HT1080 (cell line): ENCODE measurements at regions not wholly inside any gene's neighbourhood (a gene's known extent, or its start where the extent isn't known, plus 50 kb on each side); places are given as distances from the start of the nearest gene placed in this dataset.

Experiments used
- DNase-seq: peaks from one replicate; pipeline ENCODE4 v3.0.0-alpha.2; 2015; ENCODE audit warnings: low read depth

DNA sequence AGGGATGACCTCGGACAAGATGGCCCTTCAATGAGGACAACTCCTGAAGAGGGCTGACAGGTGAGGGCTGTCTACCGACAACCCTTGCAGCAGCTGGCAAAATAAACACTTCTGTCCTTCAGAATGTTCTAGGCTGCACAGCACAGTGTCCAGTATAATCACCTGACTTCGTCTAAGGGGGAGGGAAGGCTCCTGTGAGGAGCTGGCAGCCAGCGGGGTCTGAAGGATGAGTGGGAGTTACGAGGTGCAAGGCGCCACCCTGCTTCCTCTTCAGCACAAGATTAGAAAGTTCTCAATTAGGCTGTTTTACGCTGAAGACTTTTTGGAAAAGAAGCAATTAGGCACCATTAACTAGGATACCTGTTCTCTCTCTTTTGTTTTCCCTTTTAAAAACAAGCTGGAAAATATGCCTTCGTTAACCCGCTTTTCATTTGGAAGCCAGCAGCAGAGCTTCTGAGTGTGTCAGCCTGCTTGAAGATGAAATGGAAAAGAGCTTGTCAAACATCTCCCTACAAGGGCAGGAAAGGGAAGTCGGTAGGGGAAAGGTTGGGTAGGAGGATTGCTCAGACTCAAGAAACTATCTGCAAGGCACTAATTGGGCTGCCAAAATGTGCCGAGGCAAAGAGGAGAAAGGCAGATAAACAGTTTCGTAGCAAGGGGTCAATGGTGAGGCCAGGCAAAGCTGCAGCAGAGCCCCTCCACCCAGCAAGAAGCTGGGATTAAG is 592.2 kb upstream of the CADM1 start:
- DNase-seq, result no peak

DNA sequence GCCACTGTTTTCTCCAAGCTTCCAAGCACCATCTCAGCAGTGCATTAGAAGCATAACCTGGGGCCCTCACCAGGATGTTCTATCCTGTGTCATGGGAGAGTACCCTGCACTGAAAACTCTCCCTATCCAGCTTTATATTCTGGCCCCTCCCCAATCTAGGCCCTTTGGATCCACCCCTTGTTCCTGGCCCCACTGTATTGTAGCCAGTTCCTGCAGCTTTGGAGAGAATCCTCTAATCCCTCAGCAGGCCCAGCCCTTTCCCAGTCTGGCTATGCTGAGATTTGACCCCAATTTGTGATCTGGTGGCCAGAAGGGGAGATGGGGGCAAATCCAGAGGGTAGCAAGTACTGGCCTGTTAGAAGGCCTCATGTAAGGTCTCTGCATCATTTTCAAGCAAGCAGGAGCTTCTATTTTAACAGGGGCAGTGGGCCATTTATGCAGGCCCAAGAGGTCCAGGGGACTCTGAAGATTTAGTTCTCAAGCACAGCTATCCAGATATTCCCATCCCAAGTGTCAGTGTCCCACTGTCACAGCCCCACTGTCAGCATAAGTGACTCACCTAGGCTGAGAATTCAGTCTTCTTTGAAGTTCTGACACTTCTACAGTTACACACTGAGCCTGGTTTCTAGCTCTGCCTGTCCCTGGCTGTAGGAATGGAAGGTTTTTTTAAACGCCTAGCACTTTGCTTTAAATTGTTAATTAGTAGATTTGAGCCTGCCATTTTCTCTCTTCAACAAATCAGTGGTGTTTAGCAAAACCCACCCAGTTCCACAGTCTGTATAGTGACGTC is 589.5 kb upstream of the CADM1 start:
- no peak for DNase-seq

DNA sequence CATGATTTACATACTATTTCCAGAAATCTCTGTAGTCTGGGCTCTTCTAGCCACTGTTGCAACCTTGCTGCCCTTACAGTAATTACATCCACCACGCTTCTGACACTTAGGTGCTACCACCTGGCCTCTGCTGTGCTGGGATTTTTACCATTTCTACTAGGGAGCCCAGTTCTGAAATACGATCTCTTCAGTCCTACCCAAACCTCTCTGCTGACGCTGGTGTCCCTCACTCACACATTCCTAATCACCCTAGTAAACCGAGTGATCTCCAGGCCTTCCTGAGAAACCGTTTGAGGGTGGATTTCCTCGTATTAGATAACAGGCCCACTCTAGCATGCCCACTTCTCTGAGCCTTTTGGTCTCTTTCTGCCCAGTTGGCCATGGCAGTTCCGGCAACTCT is 588.9 kb upstream of the CADM1 start:
- DNase-seq, result no peak

DNA sequence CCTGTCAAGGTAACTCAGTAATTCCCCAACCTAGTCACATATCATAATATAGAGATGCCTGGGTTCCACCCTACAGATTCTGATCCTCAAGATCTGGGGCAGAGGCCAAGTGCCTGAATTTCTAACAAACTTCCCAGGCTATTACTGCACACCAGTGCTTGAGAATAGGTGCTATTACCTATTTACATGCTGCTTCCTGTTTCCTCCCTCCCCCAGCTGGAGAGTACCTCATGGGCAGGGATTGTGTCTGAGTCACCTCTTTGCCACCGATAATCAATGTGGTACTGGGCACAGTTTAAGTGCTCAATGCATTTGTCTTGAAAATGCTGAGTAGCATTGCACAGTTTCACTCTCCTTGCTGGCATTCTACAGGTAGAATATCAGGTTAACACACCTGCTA is 582.2 kb upstream of the CADM1 start:
- DNase-seq, result no peak

DNA sequence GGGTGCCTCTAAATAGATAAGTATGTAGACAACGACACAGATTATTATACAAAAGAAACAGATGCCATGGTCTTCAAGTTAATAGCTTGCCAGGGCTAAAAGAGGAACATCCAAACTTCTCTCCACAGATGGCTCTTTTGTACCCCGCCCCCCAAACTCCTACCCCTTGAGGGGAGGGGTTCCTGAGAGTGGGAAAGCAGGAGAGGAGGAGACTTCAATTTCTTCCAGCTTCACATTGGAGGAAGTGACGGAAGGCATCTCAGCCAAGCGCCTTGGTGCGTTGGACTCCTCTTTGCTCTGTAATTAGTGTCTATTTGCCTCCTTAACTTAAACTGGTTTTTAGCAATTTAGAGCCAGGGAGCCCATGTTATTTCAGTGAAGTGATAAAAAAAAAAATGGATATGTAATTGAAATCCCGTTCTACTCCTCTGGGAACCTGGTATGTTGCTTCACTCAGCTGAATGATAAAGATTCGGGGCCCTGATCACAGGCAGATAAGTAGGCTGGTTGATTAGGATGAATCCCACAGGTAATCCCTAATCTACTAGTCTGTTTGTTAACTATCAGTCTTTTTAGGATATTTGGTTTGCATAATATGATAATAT is 580.9 kb upstream of the CADM1 start:
- DNase-seq, result no peak

DNA sequence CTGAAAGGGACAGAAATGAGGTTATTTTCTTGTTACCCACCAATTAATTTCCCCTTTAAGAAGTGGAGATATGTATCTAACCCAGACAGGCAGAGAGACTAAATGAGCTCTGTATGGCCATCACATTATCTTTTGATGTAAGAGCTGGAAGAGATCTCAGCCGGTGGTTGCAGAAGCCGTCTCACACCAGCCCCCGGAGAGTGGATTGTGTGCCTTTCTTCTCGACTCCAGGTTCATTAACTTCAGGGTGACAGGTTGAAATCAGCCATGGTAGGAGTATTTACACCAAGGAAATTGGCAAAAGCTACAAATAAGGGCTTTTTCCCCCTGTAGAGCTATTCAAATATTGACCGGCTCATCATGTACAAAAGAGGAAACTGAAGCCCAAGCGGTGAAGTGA is 580.3 kb upstream of the CADM1 start:
- no peak for DNase-seq

DNA sequence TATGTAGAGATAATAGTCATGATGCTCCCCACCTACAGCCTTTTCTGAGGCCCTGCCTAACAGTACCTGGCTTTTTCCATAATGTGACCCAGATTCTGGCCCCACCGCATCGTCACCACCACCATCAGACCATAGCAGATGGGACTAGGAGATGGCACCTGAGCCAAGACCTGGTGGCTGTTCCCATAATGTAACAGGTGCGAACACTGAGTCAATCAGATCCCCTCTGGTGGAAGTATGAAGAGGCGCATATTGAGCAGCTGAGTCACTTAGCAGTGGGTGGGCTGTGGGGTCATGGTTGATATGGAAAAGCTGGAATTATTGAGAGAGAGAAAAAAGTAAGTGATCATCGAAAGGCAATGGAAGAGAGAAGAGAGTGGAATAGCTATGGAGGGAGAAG is 578.0 kb upstream of the CADM1 start:
- no peak for DNase-seq

DNA sequence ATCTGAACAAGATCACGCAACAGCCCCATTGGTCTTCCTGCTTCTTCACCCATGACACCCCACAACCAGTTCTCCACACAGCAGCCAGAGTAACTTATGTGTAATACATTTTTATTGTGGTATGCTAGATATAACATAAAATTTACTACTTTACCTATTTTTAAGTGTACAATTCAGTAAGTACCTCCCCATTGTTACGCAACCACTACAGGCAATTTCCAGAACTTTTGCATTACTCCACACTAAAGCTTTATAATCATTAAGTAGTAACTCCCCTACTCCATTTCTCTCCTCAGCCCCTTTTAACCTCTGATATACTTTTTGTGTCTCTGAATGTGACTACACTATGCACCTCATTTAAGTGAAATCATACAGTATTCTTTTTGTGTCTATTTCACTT is 575.4 kb upstream of the CADM1 start:
- DNase-seq, result no peak

DNA sequence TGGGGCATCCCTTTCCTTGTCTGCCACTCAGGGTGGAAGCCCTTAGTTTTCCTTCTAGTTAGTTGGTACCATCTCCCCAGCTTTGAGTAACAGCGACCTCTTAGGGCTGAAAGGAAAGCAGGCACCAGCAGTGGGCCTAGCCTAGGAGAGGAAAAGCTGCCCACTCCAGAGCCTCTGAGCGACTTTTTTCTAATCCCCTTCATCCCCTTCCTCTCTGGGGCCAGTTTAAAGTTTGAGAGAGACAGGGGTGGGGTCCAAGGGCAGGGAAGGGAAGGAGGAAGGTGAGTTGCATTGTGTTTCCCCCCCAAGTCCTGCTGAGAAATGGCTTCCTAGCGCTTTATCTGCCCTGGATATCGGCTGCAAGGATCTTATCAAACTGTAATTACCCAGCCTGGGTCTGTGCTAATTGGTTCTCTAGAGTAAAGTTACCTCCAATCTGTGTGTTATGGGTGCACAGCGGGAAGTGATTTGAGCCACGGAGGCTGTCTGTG is 573.9 kb upstream of the CADM1 start:
- DNase-seq, result peak; percentile 11

DNA sequence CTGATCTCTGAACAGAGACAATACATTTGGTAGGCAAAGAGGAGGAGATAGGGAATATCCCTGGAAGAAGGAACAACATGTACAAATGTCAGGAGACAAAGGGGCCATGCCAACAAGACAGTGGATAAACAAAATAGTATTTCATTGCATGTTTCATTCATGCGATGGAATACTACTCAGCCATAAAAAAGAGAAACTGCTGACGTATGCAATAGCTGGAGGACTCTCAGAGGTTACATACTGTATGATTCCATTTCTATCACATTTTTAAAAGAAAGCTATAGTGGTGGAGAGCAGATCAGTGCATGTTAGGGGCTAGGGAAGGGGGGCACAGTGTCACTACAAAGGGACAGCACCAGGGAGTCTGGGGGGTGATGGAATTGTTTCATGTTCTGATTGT is 572.9 kb upstream of the CADM1 start:
- no peak for DNase-seq

DNA sequence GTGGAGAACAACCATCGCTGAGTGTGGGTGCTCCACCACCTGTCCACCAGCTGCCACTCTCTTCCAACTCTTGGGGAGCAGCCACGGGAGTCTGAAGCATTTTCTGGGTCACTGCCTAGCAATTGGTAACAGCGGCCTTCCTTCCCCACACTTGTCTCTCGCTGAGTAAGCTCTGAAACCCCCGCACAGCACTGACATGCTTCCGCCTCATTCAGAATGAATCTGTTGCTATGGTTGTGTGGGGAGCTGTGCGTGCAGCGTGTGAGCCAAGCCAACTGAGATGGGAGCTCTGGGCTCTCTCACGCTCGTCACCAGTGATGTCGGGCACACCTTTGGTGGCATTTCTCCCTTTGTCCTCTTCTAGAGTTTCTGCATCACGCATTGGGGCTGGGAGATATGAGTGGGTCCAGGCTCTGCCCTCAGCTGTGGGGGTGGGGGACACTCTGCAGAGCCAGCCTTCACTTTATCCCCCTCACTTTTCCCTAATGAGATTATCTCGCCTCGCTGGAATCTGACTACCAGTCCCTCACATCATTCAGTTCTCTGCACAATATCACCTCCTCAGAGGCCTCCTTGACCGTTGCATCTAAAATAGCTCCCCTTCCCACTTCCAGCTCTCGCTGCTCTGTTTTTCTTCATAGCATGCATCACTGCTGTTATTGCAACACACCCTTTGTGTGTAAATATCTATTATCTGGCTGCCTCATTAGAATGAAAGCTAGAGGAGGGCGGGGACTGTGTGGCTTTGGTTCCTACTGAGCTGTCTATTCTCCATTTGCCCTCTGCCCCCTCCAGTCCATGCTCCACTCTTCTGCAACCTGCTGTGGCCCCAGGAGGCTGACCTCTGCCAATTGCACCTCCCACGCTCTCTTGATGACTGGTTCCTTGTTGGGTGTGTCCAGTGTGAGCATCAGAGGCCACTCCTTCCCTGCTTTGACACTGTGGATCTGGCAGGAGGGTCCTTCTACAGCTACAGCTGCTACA is 569.9 kb upstream of the CADM1 start:
- no peak for DNase-seq

DNA sequence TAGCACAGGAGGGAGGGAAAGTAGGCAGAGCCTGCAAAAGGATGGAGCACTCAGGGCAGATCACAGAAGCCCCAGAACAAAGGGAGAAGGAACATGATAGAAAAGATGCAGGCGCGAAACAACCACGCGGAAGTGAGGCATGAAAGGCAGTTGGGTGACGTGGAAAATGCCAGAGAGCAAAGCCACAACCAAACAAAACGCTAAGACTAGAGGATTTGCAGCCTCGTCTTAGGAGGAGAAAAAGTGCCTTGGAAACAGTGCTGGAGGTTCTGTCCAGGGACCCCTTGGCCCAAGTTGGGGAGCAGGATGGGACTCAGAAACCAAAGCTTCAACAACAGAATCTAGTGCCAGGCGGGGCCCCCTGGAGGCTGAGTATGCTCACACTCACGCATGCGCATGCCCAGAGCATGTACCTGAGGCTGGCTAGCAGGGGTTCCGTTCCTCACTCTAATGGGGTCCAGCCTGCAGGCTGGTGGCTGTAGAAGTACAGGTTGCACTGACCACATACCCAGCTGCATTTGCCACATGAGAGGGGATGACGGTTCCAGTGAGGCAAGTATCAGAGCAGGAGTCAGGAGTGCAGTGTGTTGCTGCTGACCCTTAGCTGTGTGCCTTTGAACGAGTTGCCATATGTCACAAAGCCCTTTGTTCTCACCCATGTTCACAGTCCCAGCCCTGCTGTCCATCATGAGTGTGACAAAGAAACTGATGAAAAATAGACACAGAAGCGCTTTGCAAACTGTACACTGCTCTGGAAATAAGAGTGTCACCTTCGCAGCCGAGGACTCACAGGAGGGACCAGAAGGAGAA is 568.6 kb upstream of the CADM1 start:
- DNase-seq, result no peak

DNA sequence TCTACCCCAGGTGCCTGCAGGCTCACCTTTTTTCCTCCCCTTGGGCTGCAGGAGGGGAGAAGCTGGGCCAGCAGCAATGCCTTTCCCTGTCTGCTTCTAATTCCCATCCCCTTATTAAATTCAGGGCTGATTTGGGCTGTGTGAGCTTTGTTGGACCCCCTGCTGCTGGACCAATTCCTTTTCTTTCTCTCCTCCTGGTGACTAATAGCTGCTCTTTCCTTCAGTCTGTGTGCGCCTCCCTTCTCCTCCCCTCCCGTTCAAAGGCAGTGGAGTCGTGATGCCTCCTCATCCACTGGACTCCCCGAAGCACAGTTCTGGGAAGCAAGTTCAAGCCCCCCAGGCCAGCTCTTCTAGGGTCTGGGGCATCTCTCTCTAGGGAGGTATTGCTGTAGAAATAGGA is 567.9 kb upstream of the CADM1 start:
- DNase-seq, result no peak

DNA sequence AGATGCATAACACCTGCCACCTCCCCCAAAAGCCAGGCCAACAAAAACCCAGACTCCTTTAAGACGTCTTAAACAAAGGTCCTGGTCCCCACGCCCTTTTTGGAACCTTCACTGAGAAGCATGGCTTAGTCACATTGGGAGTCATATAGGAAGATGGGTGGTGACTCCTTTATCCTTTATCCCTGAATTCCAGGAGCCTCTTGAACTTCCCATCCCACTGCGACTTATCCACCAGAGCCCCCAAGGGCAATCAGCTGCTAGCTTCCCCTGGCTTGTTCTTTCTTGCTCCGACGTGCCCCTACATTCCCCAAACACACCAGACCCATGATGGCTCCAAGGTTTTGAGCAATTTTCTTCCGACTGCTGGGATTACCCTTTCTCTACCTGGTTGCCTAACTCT is 567.0 kb upstream of the CADM1 start:
- DNase-seq, result no peak

DNA sequence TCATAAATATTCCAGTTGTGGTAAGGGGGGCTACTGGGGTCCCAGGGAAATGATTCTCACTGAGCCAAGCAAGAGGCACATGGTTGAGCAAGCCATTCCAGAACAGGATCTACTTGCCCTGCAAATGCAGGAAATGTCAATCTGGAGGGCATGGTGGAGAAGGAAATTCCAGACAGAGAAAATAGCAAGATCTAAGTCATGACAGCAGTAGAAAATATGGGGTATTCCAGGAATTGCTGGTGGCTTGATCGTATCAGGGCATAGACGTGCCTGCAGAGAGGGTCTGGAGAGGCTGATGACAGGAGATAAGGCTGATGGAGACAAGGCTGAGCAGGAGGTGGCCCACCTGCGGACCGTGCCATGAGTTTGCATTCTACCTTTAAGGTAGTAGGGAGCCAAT is 566.3 kb upstream of the CADM1 start:
- DNase-seq, result no peak

DNA sequence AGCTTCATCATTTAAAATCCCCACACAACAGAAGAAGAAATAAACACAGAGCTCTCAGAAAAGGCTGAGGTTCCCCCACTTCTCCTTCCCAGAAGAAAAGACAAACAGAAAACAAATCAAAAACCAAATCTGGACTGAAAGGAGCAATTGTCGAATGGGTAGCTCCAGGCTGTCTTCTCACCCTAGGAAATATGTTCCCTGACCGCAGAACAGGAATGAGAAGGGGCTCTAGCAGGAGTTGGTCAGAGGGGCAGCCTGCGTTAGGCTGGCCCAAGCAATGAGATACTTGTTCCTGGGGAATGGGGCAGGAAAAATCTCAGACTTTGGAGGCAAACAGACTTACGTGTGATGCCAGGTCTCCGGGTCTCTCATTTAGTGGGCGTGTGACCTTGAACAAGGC is 562.6 kb upstream of the CADM1 start:
- DNase-seq, result no peak

DNA sequence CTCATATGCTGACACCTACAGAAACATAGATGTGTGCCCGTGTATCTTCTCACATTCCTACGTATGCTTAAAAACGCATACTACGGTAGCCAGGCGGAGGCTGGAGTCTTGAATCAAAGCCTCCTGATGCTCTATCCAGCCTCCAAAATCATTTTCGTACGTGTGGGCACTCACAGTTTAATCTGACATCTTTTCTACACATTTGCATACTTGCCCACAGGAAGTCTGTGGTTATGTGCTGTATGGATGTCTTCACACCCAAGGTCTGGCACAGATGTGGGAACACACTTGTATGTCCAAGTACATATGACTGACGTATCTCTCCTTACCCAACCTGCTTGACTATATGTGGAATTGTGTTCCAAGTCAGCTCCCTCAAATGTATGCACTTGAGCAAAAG is 561.8 kb upstream of the CADM1 start:
- no peak for DNase-seq

DNA sequence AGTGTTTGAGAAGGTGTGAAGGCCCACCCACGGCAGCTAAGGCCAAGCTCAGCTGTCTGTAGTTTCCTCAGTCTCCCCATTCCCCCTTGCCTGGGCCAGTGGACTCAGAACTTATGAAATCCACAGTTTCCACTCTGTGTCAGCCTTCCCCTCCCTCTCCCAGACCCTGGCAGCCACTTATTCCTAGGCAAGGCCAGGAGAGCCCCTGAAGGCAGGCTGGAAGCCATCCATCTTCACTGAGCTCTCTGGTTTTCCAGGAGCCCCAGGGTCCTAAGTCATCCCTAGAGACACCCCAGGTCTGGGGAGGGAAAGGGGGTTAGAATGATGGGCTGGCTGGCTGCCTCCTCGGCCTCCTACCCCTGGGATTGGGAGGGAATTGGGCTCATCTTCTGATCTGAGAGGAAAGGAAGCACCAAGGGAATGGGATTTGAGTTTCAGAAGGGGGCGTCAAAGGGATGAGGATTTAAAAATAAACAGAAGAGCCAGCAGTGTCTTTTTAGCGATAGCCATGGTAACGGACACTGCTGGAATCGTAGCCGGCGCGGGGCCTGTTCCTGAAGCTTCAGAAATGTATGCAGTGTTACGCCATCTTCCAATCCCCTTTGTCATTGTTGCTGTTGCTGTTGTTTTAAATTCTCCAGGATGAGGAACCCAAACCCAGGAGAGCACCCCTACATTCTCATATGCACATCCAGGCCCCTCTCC is 561.1 kb upstream of the CADM1 start:
- DNase-seq, result no peak

DNA sequence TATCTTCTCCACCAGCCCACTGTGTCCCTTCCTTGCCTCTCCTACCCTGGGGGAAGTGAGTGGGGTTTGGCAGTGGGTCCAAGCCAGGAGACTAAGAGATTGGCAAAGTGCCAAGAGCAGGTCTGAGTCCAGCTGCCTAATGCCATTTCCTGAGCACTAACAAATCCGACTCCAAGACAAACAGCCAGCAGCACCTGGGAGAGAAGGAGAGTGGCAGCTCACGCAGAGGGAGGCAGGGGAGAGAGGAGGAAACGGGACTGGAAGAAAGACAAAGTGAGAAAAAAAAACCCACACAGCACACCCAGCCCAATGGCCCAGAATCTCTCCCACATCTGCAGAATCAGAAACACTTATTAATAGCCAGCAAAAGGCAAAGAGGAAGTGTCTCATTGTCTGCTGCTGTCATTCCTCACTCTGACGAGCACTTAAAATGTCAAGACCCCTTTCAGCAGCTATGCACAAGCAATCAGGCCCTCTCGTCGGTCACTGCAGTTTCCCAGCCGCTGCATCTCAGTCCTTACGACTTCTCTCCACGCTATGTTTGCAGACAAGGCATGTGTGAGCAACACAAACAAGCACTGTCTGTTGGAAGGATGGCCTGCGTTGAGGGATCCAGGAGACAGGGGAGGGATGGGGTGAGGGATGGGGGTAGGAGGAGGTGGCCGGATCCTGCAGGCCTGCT is 558.4 kb upstream of the CADM1 start:
- DNase-seq, result peak; percentile 15
